Stimulated activated CD4-positive, alpha-beta T cell treated with anti-CD3 and anti-CD28 coated beads, TNF-alpha, amount 100 ng/mL, for 4 hours (primary cell): ENCODE measurements at regions not wholly inside any gene's neighbourhood (a gene's known extent, or its start where the extent isn't known, plus 50 kb on each side); places are given as distances from the start of the nearest gene placed in this dataset.

ENCODE experiments used
- DNase-seq, 3 experiments: peaks; one replicate each; pipeline ENCODE4 v3.0.0-alpha.2; 2020; ENCODE audit warnings: low read depth in 3 of 3

DNA sequence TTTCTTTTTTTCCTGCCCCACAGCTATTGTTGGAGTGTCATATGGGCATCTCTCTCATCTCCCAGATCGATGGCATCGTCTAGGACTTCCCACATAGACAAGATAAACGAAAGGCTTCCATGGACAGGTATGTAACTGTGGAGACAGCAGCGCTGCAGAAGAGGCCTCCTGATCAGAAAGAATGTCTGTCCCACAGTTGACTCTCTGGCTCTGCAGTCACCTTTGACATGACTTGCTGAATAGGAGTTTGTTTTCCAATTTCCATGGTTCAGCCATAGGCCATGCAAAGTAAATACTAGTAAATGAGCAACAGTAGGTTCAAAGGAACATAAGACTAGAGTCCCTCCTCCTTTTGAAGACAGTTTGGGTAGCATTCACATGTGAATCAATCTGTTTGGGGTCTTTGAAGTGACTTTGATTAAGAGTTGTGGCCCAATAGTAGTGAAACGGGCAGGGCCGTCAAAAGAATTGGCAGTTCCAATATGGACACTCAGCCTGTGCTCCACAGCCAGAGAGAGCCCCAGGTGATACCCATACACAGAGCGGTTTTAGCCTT is 134.7 kb upstream of the IFNGR1 start:
- DNase-seq: no peak

DNA sequence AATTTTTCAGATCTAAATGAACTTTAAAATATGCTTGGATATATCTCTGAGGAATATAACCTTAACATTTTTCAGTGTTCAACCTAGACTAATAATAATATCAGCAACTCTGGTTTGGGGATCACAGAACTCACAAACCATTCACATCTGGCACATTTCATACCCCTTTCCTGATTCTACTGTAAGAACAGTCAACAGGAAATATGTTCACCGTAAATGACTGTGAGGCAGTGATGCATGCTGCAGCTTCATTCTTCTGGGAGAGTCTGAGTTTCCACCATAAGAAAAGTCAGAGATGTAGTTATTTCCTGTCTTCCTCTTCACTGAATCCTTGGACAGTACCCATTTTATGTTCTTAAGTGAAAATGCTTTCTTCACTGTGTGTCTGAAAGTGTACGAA is 134.2 kb upstream of the IFNGR1 start:
- DNase-seq: no peak

- no peak for DNase-seq
These were observed 133.7 kb upstream of the IFNGR1 start for GRCh38 chr6:137352859-137353258.

DNA sequence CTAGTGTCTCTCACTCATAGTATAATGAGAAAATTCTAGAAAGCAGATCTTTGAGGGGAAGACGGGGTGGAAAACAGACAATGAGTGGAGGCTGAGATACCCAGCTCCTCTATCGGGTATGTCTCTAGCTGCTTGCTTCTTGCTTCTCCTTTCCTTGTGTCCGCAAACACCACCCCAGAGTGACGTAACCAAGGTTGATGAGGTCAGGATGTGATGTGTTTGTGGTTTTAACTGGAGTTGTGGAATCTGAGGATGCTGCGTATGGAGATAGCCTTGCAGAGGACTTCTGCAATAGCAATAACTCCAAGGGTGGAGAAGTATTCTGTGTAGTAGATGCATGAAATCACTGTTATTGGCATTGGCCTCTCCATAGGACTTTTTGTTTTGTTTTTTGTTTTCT is 132.7 kb upstream of the IFNGR1 start:
- DNase-seq: no peak

- DNase-seq: no peak
These were observed 131.7 kb upstream of the IFNGR1 start for GRCh38 chr6:137350857-137351256.

GRCh38 chr6:137349856-137350830 is 131.0 kb upstream of the IFNGR1 start:
- no peak for DNase-seq

DNA sequence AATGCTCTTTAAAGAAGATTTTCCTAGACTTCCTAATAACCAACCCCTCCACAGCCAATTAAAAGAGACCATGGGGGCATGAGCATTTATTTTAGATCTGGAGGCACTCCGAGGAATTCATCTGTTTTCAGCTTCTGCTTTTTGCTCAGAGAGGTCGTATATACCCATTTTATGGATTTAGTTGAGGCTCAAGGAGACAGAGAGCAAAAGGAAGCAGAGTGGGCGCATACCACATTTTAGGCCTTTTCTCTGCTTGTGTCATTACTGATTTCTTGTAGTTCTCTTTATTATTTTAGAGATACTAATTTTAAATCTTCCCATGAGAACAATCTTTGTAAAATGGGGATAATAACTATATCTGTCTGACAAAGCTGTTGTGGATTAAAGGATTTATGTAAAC is 129.6 kb upstream of the IFNGR1 start:
- DNase-seq: no peak

GRCh38 chr6:137343241-137343640 is 124.1 kb upstream of the IFNGR1 start:
- no peak for DNase-seq

DNA sequence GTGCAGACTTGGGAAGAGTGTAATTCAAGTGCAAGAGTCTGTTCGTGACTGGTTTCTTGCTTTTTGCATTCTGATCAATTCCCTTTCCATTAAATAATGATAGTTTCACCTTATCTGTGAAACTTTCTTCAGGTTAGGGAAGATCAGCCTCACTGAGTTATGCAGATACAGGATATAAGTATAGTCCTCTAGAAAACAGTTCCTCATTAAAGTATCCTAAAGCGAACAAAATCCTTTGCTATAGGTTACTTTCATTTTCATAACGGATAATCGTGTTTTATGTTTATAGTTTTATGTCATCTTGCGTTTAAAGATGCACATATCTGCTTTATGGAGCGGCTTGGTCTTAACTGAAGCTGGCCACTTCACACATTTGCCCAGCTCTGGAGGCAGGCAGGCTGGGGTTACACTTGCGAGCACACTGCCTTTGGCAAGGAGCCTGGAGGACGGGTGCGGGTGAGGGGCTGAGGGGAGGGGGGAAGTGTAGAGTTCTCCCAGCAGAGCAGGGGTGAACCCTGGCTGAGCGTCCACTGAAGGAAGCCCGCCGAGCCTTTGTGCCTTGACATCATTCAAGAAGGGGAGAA is 123.5 kb upstream of the IFNGR1 start:
- DNase-seq: no peak

DNA sequence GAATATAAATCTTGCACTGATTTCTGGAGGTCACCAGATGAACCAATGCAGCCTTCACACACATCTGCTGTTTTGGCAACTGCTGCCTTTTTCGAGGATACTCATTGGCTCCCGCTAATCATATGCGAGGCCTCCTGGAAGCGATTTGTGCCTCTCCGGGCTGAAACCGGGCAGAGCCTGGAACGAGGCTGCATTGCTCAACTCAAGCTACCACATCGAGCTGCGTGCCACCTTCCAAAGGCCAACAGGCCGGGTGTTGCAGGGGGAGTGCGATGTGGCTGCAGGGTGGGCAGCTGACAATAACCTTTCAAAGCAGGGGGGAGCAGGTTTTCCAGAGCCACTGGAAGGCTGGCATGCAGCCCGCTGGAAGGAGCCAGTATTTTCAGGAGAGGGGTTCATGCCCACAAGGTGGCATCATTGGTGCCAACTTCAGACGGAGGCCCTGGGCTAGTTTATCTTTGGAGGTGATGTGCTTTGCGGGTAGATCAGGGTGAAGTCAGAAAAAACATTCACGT is 122.6 kb upstream of the IFNGR1 start:
- peak in 2 of 3 experiments; percentile 21 to 44 for DNase-seq

GRCh38 chr6:137339929-137340559 is 120.9 kb upstream of the IFNGR1 start:
- DNase-seq: no peak

- no peak for DNase-seq
These were observed 115.7 kb upstream of the IFNGR1 start for GRCh38 chr6:137334884-137335283.

DNA sequence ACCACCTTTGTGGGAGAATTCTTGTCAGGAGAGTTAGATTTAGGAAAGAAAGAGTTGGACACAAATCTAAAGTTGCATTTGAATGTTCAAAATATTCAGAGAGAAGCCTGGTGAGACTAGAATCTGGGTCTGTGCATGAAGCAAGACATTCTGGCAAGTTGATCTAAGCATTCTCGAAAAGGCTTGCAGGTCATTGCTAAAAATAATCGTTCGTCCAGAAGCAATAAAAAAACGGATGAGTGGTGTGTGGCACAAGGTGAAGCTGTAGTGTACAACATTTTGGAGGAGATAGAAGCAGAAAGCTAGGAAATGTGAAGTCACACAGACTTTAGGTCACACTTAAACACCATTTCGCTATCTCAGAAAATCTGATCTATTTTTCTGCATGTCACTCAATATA is 114.9 kb upstream of the IFNGR1 start:
- DNase-seq: no peak

DNA sequence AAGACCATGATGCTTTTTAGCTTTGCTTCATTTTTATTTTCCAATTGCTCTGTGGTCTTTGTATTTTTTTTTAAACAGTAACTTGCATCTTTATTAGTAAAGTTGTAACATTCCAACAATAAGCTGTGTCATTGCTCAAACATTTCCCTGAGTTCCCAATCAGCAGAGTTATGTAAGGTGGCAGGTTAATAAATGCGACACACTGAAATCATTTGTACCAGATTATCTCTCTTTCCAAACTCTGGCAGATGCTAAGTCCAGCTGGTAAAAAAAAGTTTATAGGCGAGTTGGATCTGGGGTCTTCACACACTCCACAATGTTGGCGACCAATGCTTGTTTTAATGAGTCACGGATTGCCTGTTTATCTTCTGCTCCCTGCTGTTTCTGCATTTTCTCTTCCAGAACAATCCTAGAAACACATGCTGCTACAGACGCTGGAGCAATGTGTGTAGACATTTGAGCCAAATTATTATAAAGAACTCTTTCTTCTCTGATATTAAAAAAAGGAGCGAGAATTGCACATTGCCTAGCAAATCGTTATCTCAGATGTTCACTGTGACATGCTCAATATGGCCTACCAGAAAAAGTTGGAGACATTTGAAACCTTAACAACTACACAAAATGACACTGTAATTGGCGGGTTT is 113.6 kb upstream of the IFNGR1 start:
- DNase-seq: no peak

DNA sequence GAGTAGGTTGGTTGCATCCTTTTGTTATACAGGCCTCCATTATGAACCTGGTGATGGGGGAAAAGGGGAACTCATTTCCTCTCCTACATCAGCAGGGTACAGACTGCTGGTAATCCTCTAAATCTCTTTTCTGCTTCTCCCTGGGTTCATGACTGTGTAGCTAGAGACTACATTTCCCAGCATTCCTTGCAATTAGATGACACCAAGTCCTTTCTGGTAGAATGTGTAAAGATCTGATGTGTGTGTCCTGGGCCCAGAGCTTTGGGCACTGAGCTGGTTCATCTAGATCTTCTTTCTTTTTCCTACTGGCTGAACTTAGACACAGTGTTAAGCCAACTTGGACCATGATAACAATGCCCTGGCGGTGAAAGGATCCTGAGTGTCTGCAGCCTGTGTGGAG is 104.7 kb upstream of the IFNGR1 start:
- no peak for DNase-seq

- DNase-seq: no peak
These were observed 101.1 kb upstream of the IFNGR1 start for GRCh38 chr6:137320271-137320670.

DNA sequence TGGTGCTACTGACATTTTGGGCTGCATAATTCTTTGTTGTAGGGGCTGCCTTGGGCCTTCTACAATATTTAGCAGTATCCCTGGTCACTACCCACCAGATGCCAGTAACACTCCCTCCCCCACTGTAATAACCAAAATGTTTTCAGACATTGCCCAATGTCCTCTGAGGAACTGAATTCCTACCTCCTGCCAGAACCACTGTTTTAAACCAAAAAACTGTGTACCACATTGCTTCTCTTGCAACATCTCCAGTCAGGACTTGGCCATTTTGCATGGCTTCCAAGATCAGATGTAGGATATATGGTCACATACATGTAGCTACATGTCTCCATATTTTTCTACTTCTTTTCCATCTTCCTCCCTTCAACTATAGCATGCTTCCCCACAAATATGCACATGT is 97.4 kb upstream of the IFNGR1 start:
- DNase-seq: no peak

GRCh38 chr6:137315081-137315480 is 95.9 kb upstream of the IFNGR1 start:
- DNase-seq: no peak

DNA sequence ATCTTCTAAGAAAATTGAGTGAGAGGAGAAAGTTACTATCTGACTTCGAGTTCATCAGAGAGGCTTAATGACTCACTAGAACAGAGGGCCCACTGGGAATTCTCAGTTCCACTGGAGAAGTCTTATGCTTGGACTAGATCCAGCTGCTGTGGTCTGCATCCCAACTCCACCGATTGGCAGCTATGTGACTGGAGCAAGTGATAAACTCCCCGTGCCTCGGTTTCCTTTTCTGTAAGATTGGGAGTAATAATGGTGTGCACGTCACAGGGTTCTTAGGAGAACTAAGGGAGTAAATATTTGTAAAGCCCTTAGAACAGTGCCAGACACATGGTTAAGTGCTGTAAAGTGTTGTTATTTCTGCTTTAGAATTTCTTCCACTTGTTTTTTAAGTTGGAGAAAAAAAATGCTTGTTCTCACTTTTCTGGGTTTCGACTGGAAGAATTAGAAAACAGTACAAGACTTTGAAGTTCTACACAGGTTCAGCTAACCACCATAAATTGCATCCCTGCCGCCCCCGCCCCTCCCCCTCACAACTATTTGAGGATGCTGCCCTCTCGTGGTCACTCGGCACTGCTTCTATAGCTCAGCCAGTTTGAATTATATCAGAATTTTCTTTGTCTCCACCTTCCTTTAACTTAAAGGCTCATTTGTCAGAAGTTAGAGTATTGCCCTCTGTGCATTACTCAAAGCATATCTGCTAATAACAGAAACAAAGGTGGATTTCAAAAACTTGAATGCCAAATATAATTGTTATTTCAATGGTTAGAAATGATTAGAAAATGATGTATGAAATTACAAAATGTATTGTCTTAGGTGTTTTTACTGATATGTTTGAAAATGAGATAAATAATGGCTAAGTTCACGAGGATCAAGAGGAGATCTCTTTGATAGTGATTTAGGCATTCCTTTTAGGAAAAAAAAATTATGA is 95.0 kb upstream of the IFNGR1 start:
- DNase-seq: peak; percentile 52 to 68 (median 55)

- DNase-seq: no peak
These were observed 94.0 kb upstream of the IFNGR1 start for GRCh38 chr6:137313211-137313610.

DNA sequence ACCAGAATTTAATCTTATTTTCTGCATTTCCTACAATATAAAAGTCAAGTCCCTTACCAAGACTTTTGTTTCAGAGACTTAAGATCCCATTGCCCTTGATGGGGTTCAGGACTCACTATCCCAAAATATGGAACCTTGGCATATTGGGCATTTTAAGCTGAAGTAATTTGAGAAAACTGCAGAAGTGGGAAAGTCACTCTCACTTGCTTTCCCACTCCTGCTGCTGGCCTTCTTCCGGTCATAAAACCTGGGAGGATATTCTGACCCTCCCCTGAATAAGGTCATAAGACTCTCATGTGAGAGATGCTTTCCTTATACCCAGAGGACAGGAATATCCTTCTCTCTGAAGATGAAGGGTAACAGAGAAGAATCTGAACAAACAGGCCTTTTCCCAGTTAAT is 92.8 kb upstream of the IFNGR1 start:
- no peak for DNase-seq
